ENCODE measurements at regions not wholly inside any gene's neighbourhood (a gene's known extent, or its start where the extent isn't known, plus 50 kb on each side); places are given as distances from the start of the nearest gene placed in this dataset.

GRCh38 chr11:70742553-70743291 is 344.4 kb downstream of the CTTN start:
- no peak for DNase-seq (ENCODE audit: low spot score)

GRCh38 chr11:70743329-70743728 is 345.0 kb downstream of the CTTN start:
- DNase-seq (ENCODE audit: low spot score): no peak

GRCh38 chr11:70743941-70744351 is 345.6 kb downstream of the CTTN start:
- no peak for DNase-seq (ENCODE audit: low spot score)

- no peak for DNase-seq (ENCODE audit: low spot score)
Measured at GRCh38 chr11:70744396-70745185, 346.3 kb downstream of the CTTN start.

- no peak for DNase-seq (ENCODE audit: low spot score)
Measured at GRCh38 chr11:70745451-70745850, 347.1 kb downstream of the CTTN start.

DNA sequence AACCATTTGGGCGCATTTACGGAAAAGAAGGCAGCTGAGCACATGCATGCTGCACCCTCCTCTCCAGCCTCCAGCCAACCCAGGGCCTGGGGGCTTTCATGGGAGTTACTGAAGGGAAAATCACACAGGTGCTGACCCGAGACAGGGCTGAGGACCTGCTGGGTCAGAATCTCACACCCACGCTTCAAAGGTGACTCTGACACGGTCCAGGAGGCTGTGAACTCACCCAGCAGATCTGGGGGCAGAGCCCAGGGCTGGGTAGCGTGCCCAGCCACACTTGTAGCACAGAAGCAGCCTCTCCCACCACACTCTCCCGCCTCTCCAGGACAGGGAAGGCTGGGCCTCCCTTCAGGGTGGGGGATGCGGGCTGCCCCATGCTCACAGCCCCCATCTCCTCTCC is 347.6 kb downstream of the CTTN start:
- DNase-seq (ENCODE audit: low spot score): no peak

- no peak for DNase-seq (ENCODE audit: low spot score)
Measured at GRCh38 chr11:70746351-70746750, 348.0 kb downstream of the CTTN start.

GRCh38 chr11:70747285-70747684 is 349.0 kb downstream of the CTTN start:
- no peak for DNase-seq (ENCODE audit: low spot score)

GRCh38 chr11:70747921-70748320 is 349.6 kb downstream of the CTTN start:
- DNase-seq (ENCODE audit: low spot score): no peak

DNA sequence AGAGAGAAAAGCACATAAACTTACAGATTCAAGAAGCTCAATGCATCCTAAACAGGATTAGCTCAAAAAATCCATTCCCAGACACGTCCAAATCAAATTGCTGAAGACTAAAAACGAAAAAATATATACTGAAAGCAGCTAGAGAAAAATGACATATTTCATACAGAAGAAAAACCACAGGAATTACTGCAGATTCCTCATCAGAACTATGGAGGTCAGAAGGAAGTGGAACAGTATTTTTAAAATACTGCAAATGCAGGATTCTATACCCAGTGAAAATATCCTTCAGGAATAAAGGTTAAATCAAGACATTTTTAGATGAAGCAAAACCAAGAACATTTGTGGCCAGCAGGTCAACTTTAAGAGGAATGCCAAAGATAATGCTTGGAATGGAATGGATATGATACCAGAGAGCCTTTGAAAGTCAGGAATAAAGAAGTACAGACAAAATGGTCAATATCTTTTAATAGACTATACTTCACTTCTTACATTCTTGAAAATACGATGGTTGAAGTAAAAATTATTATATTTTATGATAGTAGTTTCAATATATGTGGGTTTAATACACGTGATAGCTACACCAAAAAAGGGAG is 352.9 kb downstream of the CTTN start:
- no peak for DNase-seq (ENCODE audit: low spot score)

GRCh38 chr11:70755410-70756158 is 357.3 kb downstream of the CTTN start:
- peak; percentile 97 for DNase-seq (ENCODE audit: low spot score)

DNA sequence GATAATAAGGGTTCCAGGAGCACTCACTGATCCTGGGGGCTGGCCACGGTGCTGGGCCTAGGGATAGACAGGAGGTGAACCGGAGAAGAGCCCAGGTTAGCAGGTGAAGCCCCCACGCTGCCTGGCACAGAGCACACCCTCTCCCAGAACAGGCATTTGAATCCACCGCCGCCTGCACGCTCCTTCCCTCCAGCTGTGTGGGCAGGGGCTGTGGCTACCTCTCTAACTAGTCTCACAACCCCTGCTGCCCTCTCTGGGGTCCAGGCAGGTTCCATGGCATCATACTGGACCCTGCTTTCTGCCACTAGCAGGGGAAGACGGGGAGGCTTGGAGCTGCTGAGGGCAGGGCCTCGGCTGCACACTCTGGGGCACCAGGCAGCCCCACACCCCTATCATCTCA is 358.0 kb downstream of the CTTN start:
- no peak for DNase-seq (ENCODE audit: low spot score)

DNA sequence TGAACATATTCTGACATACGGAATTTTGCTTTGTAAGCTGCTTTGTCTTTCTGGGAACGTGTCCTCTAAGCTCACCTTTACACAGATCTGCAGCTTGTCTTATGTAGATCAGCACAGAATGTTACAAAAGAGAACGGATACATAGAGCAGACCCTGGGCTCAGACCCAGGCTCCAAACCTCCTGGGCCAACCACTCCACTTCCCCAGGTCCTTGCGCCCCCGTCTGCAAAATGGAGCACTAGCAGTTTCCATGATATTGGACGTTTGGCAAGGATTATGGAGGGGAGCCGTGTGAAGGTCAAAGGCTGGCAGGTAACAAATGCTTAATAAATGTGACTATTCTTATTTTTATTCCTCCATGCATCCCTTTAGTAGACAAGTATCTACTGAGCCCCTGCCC is 358.4 kb downstream of the CTTN start:
- no peak for DNase-seq (ENCODE audit: low spot score)

DNA sequence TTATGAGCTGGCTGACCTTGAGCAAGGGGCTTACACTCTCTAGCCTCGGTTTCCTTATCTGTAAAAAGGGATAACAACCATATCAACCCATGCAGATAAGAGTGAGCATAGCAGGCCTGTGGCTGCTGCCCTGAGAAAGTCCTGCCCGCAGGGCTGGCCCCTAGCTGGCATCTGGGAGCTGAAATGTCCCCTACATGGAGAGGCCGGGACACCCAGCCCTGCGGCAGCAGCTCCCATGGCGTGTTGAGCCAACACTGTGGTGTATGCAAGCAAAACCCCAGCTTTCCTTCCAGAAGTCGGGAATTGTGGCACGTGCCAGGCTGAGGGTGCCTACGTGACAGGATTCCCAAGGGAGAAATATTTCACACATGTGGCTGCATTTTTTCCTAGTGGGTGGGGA is 358.9 kb downstream of the CTTN start:
- no peak for DNase-seq (ENCODE audit: low spot score)

GRCh38 chr11:70758206-70758605 is 359.9 kb downstream of the CTTN start:
- DNase-seq (ENCODE audit: low spot score): no peak

DNA sequence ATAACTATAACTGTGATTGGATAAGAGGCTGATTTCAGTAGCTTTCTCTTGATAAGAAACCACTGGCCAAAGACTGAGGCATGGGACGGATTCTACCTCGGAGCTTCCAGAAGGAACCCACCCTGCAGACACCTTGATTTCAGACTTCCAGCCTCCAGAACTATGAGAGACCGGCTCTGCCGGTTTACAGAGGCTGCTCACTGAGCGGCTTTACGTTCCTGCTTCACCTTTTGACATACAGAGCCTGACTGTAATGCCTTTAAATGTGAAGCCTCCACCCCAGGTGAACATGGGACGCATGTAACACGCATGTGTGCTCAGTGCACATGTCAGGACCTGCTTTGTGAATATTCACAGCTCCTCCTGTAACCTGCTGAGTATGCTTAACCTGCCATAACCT is 361.5 kb downstream of the CTTN start:
- no peak for DNase-seq (ENCODE audit: low spot score)

DNA sequence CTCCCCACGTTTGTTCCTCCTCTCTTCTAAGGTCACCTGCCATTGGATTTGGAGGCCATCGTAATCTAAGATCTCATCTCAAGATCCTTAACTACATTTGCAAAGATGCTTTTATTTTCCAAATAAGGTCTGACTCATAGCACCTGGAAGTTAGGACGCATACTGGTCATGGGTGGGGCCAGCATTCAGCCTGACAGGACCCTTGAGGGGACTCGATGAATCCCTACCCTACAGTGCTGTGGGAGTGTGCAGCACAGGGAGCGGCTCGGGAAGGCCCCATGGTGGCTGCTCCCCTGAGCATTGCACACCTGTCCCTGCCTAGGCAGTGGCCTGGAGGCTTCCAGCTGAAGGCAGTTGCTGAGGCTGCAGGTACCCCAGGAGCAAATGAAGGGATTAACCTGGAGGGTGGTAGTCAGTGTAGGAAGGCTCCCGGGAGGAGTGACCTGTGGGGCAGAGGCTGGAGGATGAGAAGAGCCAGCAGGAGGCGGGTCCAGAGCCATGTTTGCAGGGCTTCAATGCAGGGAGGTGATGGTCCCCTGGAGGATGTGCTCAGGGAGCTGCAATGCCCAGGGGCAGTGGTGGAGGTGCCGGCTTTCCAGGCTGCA is 362.2 kb downstream of the CTTN start:
- no peak for DNase-seq (ENCODE audit: low spot score)

DNA sequence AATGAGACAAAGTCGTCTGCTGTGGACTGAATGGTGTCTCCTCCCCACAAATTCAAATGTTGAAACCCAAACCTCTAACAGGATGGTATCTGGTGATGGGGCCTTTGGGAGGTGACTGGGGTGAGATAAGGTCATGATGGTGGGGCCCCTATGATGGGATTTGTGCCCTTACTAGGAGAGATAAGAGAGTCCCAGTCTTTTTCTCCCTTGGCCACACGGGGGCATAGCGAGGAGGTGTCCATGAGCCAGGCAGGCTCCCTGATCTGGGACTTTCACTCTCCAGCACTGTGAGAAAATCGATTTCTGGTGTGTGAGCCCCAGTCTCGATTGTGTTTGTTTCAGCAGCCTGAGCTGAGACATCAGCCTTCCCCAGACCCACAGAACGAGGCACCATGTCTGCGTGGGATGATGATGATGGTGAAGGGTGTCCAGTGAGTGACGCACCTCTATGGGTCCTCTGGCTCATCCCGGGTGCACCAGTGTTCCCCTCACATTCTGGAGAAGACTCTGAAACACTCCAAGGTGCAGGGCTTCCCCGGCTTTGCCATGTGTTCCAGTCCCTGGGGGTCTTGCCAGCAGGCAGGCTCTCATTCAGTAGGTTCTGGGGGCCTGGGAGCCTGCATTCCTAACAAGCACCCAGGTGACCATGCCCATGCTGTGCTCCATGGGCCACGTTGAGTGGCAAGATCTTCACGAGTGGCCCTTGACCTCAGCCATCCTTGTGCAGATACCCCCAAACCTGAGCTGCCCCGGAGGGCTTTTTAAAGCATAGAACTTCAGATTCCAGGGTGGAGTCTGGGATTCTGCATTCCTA is 363.0 kb downstream of the CTTN start:
- DNase-seq (ENCODE audit: low spot score): no peak

- no peak for DNase-seq (ENCODE audit: low spot score)
Measured at GRCh38 chr11:70761908-70762337, 363.6 kb downstream of the CTTN start.

DNA sequence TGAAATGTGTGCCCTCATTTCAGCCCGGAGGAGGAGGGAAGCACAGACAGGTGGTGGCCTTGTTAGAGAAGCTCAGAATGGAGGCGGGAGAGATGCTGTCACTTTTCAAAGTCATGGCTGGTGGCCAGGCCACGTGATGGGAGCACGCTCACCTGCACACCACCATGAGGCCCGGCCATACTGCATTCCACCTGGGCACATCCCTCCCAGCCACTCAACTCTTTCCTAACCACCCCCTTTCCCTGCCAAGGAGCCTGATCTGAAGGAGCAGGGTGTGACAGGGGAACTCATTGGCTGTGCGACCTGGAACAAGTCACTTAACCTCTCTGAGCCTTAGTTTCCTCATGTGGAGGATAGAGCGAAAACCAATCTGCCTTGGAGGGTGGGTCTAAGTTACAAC is 364.5 kb downstream of the CTTN start:
- DNase-seq (ENCODE audit: low spot score): no peak

DNA sequence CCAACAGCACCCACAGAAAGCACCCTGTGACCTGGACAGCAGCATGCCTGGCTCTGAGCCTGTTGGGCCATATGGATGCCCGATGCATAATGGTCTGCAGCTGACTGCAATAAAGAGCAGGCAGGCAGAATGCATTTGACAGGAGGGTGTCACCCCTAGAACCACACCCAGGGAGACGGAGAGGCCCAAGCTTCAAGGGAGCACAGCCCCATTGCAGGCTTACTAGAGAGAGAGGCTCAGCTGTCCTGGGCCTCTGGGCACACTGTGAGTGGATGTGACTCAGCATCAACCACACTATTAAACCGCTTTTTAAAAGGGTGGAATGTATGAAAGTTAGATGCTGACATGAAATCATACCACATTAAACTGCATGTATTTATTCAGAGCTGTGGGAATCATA is 365.3 kb downstream of the CTTN start:
- peak; percentile 78 for DNase-seq (ENCODE audit: low spot score)

Measured in AG20443 (cell line).